ENCODE measurements at regions not wholly inside any gene's neighbourhood (a gene's known extent, or its start where the extent isn't known, plus 50 kb on each side); places are given as distances from the start of the nearest gene placed in this dataset.

GRCh38 chr5:102031711-102032110, 264.4 kb downstream of the SLCO4C1 start (continued):
- TF ChIP-seq, protein P1, sequence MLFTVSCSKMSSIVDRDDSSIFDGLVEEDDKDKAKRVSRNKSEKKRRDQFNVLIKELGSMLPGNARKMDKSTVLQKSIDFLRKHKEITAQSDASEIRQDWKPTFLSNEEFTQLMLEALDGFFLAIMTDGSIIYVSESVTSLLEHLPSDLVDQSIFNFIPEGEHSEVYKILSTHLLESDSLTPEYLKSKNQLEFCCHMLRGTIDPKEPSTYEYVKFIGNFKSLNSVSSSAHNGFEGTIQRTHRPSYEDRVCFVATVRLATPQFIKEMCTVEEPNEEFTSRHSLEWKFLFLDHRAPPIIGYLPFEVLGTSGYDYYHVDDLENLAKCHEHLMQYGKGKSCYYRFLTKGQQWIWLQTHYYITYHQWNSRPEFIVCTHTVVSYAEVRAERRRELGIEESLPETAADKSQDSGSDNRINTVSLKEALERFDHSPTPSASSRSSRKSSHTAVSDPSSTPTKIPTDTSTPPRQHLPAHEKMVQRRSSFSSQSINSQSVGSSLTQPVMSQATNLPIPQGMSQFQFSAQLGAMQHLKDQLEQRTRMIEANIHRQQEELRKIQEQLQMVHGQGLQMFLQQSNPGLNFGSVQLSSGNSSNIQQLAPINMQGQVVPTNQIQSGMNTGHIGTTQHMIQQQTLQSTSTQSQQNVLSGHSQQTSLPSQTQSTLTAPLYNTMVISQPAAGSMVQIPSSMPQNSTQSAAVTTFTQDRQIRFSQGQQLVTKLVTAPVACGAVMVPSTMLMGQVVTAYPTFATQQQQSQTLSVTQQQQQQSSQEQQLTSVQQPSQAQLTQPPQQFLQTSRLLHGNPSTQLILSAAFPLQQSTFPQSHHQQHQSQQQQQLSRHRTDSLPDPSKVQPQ (CRISPR knock-in tag; IDR thresholded peaks at IDR 0.05; ENCODE audit: borderline replicate concordance) = no peak
- TF ChIP-seq HBP1 (CRISPR knock-in tag; IDR thresholded peaks at IDR 0.05) = no peak
- no peak for TF ChIP-seq ZNF143 (CRISPR knock-in tag; IDR thresholded peaks at IDR 0.05)
- TF ChIP-seq ZNF408 (CRISPR knock-in tag; IDR thresholded peaks at IDR 0.05; ENCODE audit: low read depth) = no peak
- no peak for TF ChIP-seq MTA2 (IDR thresholded peaks at IDR 0.05; ENCODE audit: low read depth)
- no peak for TF ChIP-seq E2F1 (CRISPR knock-in tag; IDR thresholded peaks at IDR 0.05)
- no peak for TF ChIP-seq SMC3 (conservative IDR thresholded peaks at IDR 0.05; ENCODE audit: insufficient read depth, low read depth, low read length)

Measured in K562 (cell line).